Loucy (cell line): ENCODE measurements at regions not wholly inside any gene's neighbourhood (a gene's known extent, or its start where the extent isn't known, plus 50 kb on each side); places are given as distances from the start of the nearest gene placed in this dataset.

Experiments
- CTCF ChIP-seq: fragments of 200-600 bp; sonication (generic); conservative IDR thresholded peaks from 2 replicates; pipeline ENCODE4 v1.5.1; 2014; ENCODE audit warnings: mild to moderate bottlenecking, antibody characterized with exemption, low read length
- EZH2phosphoT487 ChIP-seq: fragments of 200-600 bp; IDR thresholded peaks from 2 replicates; pipeline ENCODE4 v1.6.1; 2018; ENCODE audit warnings: antibody characterized with exemption, mild to moderate bottlenecking, moderate library complexity, borderline replicate concordance

DNA sequence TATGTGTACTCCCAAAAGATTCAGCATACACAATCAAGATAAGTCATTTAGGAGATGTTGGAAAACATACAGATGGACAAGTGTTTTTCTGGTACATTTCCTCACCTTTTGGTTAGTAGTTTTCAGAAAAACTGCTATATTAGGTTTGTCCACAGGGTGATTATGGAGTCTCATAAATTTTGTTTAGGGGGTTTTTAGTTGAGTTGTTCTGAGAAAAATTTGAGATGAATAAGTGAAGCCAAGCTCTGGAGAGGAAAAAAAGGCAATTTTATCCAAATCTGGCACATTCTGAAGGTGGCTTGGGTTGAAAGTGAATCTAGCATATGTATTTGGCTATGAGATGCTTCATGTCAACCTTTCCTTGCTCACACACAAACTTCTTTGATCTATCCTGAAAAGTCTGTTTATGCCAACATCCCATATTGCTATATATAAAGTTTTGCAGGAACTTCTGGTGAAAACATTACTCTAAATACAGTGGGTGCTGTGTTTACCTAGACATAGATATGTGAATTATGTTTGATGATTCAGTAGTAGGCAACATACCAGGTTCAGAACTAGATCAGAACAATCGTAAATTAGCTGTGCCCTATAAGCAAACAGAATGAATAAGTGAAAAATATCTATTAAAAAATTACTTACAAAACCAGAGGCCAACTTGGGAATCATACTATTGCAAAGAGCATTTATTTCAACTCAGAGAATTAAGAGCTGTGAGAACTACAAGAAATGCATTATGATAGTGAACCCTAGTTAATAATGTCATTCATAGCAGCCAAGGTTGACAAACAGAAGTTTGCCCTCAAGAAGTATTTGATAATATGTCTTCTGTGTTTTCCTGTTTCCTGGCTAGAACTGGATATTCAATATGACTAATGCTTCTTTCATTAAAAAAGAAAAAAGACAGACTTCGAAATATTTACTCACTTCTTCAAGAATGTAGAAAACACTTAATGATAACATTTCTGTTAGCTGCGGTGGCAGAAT is 552.0 kb downstream of the IRS1 start:
- no peak for TF ChIP-seq CTCF
- TF ChIP-seq EZH2phosphoT487 = no peak
